Astrocyte (in vitro differentiated cells and primary cell): ENCODE measurements at regions not wholly inside any gene's neighbourhood (a gene's known extent, or its start where the extent isn't known, plus 50 kb on each side); places are given as distances from the start of the nearest gene placed in this dataset.

ENCODE experiments used
- DNase-seq: peaks from one replicate; pipeline ENCODE4 v3.0.0-alpha.2; 2010; ENCODE audit warnings: low read depth
- FAIRE-seq: peaks from 2 replicates; lab custom pipeline; 2011; peaks lifted over from hg19 to GRCh38; lab: Jason Lieb, UNC
- H2AFZ ChIP-seq: 2 replicates; pipeline ENCODE4 v1.6.0; 2012; ENCODE audit warnings: low read depth, low read length, inconsistent platforms
- H3K27ac ChIP-seq: 2 replicates; pipeline ENCODE4 v1.5.1; 2011; ENCODE audit warnings: low read depth, low read length, inconsistent platforms
- H3K27me3 ChIP-seq: 2 replicates; pipeline ENCODE4 v1.6.0; 2011; ENCODE audit warnings: low read length, inconsistent platforms; ENCODE audit not compliant: insufficient read depth
- H3K36me3 ChIP-seq: 2 replicates; pipeline ENCODE4 v1.5.1; 2011; ENCODE audit warnings: low read length, inconsistent platforms; ENCODE audit not compliant: insufficient read depth
- H3K4me1 ChIP-seq: 2 replicates; pipeline ENCODE4 v1.5.1; 2011; ENCODE audit warnings: low read length, inconsistent platforms; ENCODE audit not compliant: insufficient read depth
- H3K4me2 ChIP-seq: 2 replicates; pipeline ENCODE4 v1.6.0; 2012; ENCODE audit warnings: low read length, inconsistent platforms
- H3K4me3 ChIP-seq: 2 replicates; pipeline ENCODE4 v1.5.1; 2011; ENCODE audit warnings: low read depth, mild to moderate bottlenecking, low read length, inconsistent platforms; ENCODE audit not compliant: insufficient read depth
- H3K79me2 ChIP-seq: 2 replicates; pipeline ENCODE4 v1.6.0; 2012; ENCODE audit warnings: mild to moderate bottlenecking, low read length, inconsistent platforms; ENCODE audit not compliant: insufficient read depth
- H3K9ac ChIP-seq: 2 replicates; pipeline ENCODE4 v1.6.0; 2012; ENCODE audit warnings: mild to moderate bottlenecking, low read length, inconsistent platforms
- H3K9me3 ChIP-seq: 2 replicates; pipeline ENCODE4 v1.5.1; 2012; ENCODE audit warnings: low read depth, mild to moderate bottlenecking, low read length, inconsistent platforms; ENCODE audit not compliant: insufficient read depth
- H4K20me1 ChIP-seq: 2 replicates; pipeline ENCODE4 v1.6.0; 2012; ENCODE audit warnings: low read length, inconsistent platforms; ENCODE audit not compliant: insufficient read depth
- H3K27ac Mint-ChIP-seq: one replicate; pipeline ENCODE4 v1.8.0; 2021; ENCODE audit warnings: mild to moderate bottlenecking, mixed read lengths; ENCODE audit not compliant: unreplicated experiment
- H3K27me3 Mint-ChIP-seq: one replicate; pipeline ENCODE4 v1.8.0; 2021; ENCODE audit warnings: low read depth, mixed read lengths; ENCODE audit not compliant: unreplicated experiment
- H3K36me3 Mint-ChIP-seq: one replicate; pipeline ENCODE4 v1.8.0; 2021; ENCODE audit warnings: low read depth, mixed read lengths; ENCODE audit not compliant: unreplicated experiment
- H3K4me1 Mint-ChIP-seq: one replicate; pipeline ENCODE4 v1.8.0; 2021; ENCODE audit warnings: low read depth, mixed read lengths; ENCODE audit not compliant: unreplicated experiment
- H3K4me3 Mint-ChIP-seq: one replicate; pipeline ENCODE4 v1.8.0; 2021; ENCODE audit warnings: mild to moderate bottlenecking, moderate library complexity, mixed read lengths; ENCODE audit not compliant: unreplicated experiment
- H3K9me3 Mint-ChIP-seq: one replicate; pipeline ENCODE4 v1.8.0; 2021; ENCODE audit warnings: mild to moderate bottlenecking, mixed read lengths; ENCODE audit not compliant: unreplicated experiment
- EZH2 ChIP-seq: IDR thresholded peaks from 2 replicates; pipeline ENCODE4 v1.6.1; 2012; ENCODE audit warnings: mild to moderate bottlenecking, low read length, inconsistent platforms; ENCODE audit not compliant: insufficient read depth
- TF ChIP-seq, protein P1 (sequence below): IDR thresholded peaks from 2 replicates; pipeline ENCODE4 v1.5.1; 2011; ENCODE audit warnings: low read depth, mild to moderate bottlenecking, inconsistent platforms, low read length, moderate library complexity; ENCODE audit not compliant: insufficient read depth

DNA sequence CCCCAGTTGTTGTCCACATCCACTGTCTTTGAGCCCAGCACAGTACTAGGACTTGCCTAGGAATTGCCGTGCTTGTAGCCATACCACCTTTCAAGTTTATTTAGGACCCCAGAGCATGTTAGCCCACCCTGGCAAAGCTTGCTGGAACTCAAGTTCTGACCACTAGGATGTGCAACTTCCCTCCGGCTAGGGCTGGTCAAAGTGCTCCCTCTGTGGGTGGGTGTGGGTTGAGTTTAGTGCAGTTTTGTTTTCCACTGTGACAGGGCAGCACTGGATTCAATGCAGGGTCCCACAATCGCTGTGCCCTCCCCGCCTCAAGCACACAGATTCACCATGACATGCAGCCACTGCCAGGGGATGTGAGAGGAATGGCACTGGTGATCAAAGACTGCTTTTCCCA lies 96.0 kb downstream of the RASGEF1B start:
- no peak overlapping the region for H2AFZ ChIP-seq
- no peaks in the 10 kb centered on the region for H3K27me3 Mint-ChIP-seq
- DNase-seq = no peak

DNA sequence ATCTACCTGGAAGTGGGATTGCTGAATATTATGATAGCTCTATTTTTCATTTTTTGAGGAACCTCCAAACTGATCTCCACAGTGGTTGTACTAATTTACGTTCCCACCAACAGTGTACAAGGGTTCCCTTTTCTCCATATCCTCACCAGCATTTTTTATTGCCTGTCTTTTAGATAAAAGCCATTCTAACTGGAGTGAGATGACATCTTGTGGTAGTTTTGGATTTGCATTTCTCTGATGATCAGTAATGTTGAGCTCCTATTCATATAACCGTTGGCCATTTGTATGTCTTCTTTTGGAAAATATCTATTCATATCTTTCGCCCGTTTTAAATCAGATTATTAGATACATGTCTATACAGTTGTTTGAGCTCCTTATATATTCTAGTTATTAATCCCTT lies 101.8 kb downstream of the RASGEF1B start:
- Histone ChIP-seq H3K4me2 (no peak overlapping the region), H3K9me3 (no peaks in the 10 kb centered on the region), H4K20me1 (no peaks in the 10 kb centered on the region), H3K9ac (no peak overlapping the region), H3K27me3 (no peaks in the 10 kb centered on the region), H3K36me3 (no peaks in the 10 kb centered on the region), H3K27ac (no peak overlapping the region), H3K79me2 (no peaks in the 10 kb centered on the region), H2AFZ (no peak overlapping the region), H3K4me1 (no peaks in the 10 kb centered on the region), H3K4me3 (no peak overlapping the region)
- Mint-ChIP-seq H3K4me1 (no peaks in the 10 kb centered on the region), H3K4me3 (no peak overlapping the region), H3K27ac (no peak overlapping the region), H3K9me3 (peaks cover 2% of the 10 kb centered on the region), H3K27me3 (no peaks in the 10 kb centered on the region), H3K36me3 (no peaks in the 10 kb centered on the region)
- TF ChIP-seq, protein P1, sequence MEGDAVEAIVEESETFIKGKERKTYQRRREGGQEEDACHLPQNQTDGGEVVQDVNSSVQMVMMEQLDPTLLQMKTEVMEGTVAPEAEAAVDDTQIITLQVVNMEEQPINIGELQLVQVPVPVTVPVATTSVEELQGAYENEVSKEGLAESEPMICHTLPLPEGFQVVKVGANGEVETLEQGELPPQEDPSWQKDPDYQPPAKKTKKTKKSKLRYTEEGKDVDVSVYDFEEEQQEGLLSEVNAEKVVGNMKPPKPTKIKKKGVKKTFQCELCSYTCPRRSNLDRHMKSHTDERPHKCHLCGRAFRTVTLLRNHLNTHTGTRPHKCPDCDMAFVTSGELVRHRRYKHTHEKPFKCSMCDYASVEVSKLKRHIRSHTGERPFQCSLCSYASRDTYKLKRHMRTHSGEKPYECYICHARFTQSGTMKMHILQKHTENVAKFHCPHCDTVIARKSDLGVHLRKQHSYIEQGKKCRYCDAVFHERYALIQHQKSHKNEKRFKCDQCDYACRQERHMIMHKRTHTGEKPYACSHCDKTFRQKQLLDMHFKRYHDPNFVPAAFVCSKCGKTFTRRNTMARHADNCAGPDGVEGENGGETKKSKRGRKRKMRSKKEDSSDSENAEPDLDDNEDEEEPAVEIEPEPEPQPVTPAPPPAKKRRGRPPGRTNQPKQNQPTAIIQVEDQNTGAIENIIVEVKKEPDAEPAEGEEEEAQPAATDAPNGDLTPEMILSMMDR = no peak
- no peak for TF ChIP-seq EZH2
- FAIRE-seq (no peak), DNase-seq (no peak)

More for the DNA sequence above, 96.0 kb downstream of the RASGEF1B start:
- Histone ChIP-seq H3K36me3 (no peaks in the 10 kb centered on the region), H3K9me3 (peaks cover 2% of the 10 kb centered on the region), H4K20me1 (no peaks in the 10 kb centered on the region), H3K4me1 (no peaks in the 10 kb centered on the region), H3K4me3 (no peak overlapping the region), H3K27me3 (no peaks in the 10 kb centered on the region), H3K79me2 (no peaks in the 10 kb centered on the region), H3K4me2 (no peak overlapping the region), H3K9ac (no peak overlapping the region), H3K27ac (no peak overlapping the region)
- Mint-ChIP-seq H3K9me3 (no peaks in the 10 kb centered on the region), H3K27ac (no peak overlapping the region), H3K4me3 (no peak overlapping the region), H3K36me3 (no peaks in the 10 kb centered on the region), H3K4me1 (no peaks in the 10 kb centered on the region)
- no peak for FAIRE-seq
- TF ChIP-seq, protein P1 = no peak

DNA sequence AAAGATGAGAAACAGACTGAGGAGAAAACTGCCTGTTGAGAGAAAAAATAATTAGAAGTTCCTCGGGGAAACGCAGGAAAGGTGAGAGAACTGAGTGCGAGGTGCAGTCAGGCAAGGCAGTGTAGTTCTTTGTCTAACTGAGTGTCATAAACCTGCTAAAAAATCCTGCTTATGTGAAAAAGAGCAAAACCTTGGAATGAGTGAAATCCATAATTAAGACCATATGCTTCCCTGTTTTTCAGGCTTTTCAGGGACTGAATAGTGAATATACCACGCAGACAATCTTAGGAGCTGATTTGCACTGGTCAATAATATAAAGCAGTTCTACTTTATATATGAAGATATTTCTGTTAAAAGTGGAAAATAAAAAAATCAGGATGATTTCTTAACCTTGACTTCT lies 104.9 kb downstream of the RASGEF1B start:
- Histone ChIP-seq H2AFZ (no peak overlapping the region), H3K4me1 (no peaks in the 10 kb centered on the region), H3K4me2 (no peak overlapping the region), H3K9me3 (no peaks in the 10 kb centered on the region), H3K9ac (no peak overlapping the region), H3K4me3 (no peak overlapping the region), H3K79me2 (no peaks in the 10 kb centered on the region), H4K20me1 (no peaks in the 10 kb centered on the region), H3K36me3 (no peaks in the 10 kb centered on the region), H3K27ac (no peak overlapping the region), H3K27me3 (no peaks in the 10 kb centered on the region)
- peaks cover 2% of the 10 kb centered on the region for H3K9me3 Mint-ChIP-seq
- no peak for DNase-seq
- H3K4me3 Mint-ChIP-seq = no peak overlapping the region
- H3K27me3 Mint-ChIP-seq = no peaks in the 10 kb centered on the region
- TF ChIP-seq, protein P1 = no peak
- TF ChIP-seq EZH2 = no peak
- H3K4me1 Mint-ChIP-seq = no peaks in the 10 kb centered on the region
- no peaks in the 10 kb centered on the region for H3K36me3 Mint-ChIP-seq
- no peak for FAIRE-seq
- no peak overlapping the region for H3K27ac Mint-ChIP-seq
